Neuron (in vitro differentiated cells): ENCODE measurements at regions not wholly inside any gene's neighbourhood (a gene's known extent, or its start where the extent isn't known, plus 50 kb on each side); places are given as distances from the start of the nearest gene placed in this dataset.

Experiments used
- H2AFZ ChIP-seq: one replicate; pipeline ENCODE4 v1.6.1; 2013; ENCODE audit warnings: low read depth, mild to moderate bottlenecking, inconsistent platforms, low read length, moderate library complexity
- H3K27me3 ChIP-seq: one replicate; pipeline ENCODE4 v1.6.1; 2013; ENCODE audit warnings: low read length; ENCODE audit not compliant: insufficient read depth
- H3K36me3 ChIP-seq: one replicate; pipeline ENCODE4 v1.6.1; 2013; ENCODE audit warnings: low read length; ENCODE audit not compliant: insufficient read depth
- H3K4me1 ChIP-seq: one replicate; pipeline ENCODE4 v1.6.1; 2013; ENCODE audit warnings: low read length; ENCODE audit not compliant: insufficient read depth
- H3K4me3 ChIP-seq: 2 replicates; pipeline ENCODE4 v1.5.1; 2013; ENCODE audit warnings: mild to moderate bottlenecking, low read length, moderate library complexity
- H3K9me3 ChIP-seq: one replicate; pipeline ENCODE4 v1.6.1; 2013; ENCODE audit warnings: low read length

GRCh38 chr2:166831930-166832329 is 56.4 kb upstream of the XIRP2 start:
- H3K4me3 ChIP-seq = no peak overlapping the region
- H3K4me1 ChIP-seq = no peaks in the 10 kb centered on the region
- H2AFZ ChIP-seq = no peak overlapping the region
- H3K36me3 ChIP-seq = no peaks in the 10 kb centered on the region
- H3K9me3 ChIP-seq = no peaks in the 10 kb centered on the region
- no peaks in the 10 kb centered on the region for H3K27me3 ChIP-seq

DNA sequence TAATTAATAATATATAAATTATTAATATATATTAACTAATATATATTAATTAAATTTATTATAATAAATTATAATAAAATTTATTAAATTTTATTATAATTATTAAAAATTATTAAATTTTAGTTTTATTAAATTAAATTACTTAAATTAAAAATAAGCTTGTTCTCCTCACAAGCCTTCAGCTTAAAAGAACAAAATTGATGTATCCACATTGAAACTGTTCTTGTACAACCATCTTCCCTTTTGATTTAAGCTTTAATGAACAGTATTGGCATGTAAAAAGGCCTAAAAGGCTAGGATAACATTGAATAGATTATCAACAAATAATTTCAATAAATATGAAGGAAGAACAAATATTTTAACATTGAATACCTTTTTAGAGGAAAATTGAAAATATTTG is 62.4 kb upstream of the XIRP2 start:
- H3K27me3 ChIP-seq = no peaks in the 10 kb centered on the region
- H3K36me3 ChIP-seq = no peaks in the 10 kb centered on the region
- H3K4me3 ChIP-seq = no peak overlapping the region
- H3K4me1 ChIP-seq = no peaks in the 10 kb centered on the region
- no peak overlapping the region for H2AFZ ChIP-seq
- H3K9me3 ChIP-seq = no peaks in the 10 kb centered on the region

DNA sequence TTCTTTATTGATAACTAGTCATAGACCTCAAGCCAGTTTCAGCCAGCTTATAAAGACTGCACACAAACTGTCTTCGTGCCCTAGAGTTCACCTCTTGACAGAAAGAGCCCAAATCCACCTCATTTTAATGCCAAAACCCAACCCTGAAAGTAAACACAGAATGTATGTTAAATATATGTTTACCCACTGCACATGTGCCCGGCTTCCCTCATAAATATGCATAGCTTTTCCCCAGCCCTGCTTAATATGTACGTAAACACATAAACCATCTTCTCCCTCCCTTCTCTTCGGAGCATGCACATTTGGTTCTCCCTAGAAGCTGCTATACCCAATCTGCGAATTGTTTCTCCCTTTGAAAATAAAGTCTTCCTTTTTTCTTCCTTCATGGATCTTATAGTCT is 73.9 kb upstream of the XIRP2 start:
- no peak overlapping the region for H2AFZ ChIP-seq
- peaks cover 2% of the 10 kb centered on the region for H3K9me3 ChIP-seq
- H3K27me3 ChIP-seq = no peaks in the 10 kb centered on the region
- H3K36me3 ChIP-seq = no peaks in the 10 kb centered on the region
- no peaks in the 10 kb centered on the region for H3K4me1 ChIP-seq
- H3K4me3 ChIP-seq = no peak overlapping the region

DNA sequence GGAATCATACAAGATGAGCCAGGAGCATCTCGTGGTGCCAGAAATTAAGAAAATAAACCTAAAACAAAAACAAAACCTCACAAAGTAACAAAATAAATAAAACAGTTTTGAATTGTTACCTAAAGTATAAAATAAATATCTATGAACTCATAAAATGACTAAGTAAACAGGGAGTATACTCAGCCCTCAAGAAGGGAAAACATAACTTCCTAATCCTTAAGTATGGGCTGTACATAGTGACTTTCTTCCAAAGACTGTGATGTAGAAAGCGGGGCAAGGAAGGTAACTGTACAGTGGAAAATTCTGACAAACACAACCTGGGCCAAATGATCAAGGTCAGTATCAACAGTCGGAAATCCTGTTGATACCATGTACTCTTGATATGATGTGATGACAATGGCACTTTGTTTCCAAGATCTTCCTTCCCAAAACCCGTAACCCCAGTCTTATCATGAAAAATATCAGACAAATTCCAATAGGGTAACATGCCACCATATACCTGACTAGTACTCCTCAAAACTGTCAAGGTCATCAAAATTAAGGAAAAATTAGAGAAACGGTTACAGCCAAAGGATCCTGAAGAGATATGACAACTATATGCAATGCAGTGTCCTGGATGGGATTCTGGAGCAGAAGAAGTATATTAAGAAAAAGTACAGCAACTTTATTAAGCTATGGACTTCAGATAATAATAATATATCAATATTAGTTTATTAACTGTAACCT is 76.0 kb upstream of the XIRP2 start:
- Histone ChIP-seq H3K9me3 (peaks cover 2% of the 10 kb centered on the region), H3K27me3 (no peaks in the 10 kb centered on the region), H3K36me3 (no peaks in the 10 kb centered on the region), H2AFZ (no peak overlapping the region), H3K4me3 (no peak overlapping the region), H3K4me1 (no peaks in the 10 kb centered on the region)

DNA sequence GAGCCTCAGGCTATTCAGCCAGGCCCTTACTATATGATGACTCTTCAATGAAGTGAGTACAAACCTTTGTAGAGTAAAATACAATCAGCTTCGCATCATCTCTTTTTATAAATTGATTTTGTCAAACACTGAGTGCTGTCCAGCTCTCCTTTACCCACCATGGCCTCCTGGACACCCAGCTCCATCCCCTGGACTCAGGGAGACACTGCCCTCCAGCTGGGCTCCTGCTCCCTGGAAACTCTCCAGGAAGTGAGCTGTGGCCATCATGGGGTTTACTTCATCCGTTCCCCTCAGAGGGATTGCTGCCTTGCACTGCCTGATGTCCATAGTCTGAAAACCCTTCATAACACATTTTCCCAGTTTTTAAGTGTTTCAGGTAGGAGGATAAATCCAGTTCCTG is 82.5 kb upstream of the XIRP2 start:
- Histone ChIP-seq H2AFZ (no peak overlapping the region), H3K4me1 (peaks cover 7% of the 10 kb centered on the region), H3K27me3 (no peaks in the 10 kb centered on the region), H3K36me3 (no peaks in the 10 kb centered on the region), H3K9me3 (no peaks in the 10 kb centered on the region), H3K4me3 (no peak overlapping the region)

DNA sequence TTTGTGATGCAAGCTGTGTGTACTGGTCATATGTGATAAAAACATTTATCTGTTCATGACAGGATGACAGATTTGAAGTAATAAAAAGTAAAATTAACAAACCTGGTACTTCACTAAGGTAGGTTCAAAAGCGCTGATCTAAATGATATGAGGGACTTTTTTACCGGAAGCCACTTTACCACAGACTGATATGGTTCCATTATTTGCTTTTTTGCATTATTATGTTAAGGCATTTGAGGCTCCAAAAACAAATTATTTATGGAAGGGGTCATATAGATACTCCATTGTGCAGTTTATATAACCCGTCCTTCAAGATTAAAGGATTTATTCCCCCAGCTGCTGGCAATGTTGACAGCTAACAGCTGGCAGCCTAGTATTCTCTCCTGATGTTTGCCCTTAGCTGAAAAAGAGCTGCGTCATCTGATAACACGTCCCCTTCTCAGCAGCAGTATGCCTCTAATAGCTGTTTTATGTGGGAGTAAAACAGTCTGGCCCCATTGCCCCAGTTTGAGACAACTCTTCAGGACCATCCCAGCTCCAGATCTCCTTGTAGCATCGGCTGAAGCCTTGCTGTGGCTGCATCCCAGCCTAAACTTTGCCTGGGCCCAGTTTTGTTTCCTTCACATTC is 84.8 kb upstream of the XIRP2 start:
- Histone ChIP-seq H3K4me3 (no peak overlapping the region), H2AFZ (no peak overlapping the region), H3K36me3 (no peaks in the 10 kb centered on the region)

GRCh38 chr2:166802475-166802874 is 85.8 kb upstream of the XIRP2 start:
- Histone ChIP-seq H2AFZ (peak overlapping the region; percentile 60), H3K36me3 (no peaks in the 10 kb centered on the region), H3K4me3 (no peak overlapping the region), H3K9me3 (no peaks in the 10 kb centered on the region), H3K4me1 (peaks cover 7% of the 10 kb centered on the region), H3K27me3 (no peaks in the 10 kb centered on the region)

More for the DNA sequence above, 84.8 kb upstream of the XIRP2 start:
- H3K4me1 ChIP-seq = peaks cover 7% of the 10 kb centered on the region
- no peaks in the 10 kb centered on the region for H3K27me3 ChIP-seq
- no peaks in the 10 kb centered on the region for H3K9me3 ChIP-seq

- no peaks in the 10 kb centered on the region for H3K4me1 ChIP-seq
- H3K9me3 ChIP-seq = no peaks in the 10 kb centered on the region
- H3K4me3 ChIP-seq = no peak overlapping the region
- no peaks in the 10 kb centered on the region for H3K27me3 ChIP-seq
- H2AFZ ChIP-seq = no peak overlapping the region
- H3K36me3 ChIP-seq = no peaks in the 10 kb centered on the region
Observed at GRCh38 chr2:166792808-166793207, 95.5 kb upstream of the XIRP2 start.

DNA sequence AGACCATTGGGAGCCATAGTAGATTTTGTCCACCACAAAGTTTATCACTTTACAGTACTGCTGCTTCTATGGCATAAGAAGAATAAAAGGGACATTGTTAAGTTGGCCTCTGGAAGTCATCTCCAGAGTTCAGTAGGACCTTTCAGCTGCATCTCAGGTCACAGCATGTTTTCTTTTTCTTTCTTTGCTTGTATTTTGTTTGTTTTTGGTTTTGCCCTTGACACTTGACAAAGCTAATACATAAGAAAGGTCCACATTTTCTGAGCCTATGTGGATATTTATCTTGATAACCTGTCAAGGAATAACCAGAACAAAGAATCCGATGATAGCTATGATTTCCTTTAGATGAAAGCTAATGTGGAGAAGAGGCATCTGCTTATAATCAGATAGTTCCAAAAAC is 101.6 kb upstream of the XIRP2 start:
- H3K4me1 ChIP-seq = no peaks in the 10 kb centered on the region
- H3K9me3 ChIP-seq = no peaks in the 10 kb centered on the region
- H3K27me3 ChIP-seq = no peaks in the 10 kb centered on the region
- H2AFZ ChIP-seq = no peak overlapping the region
- no peak overlapping the region for H3K4me3 ChIP-seq
- no peaks in the 10 kb centered on the region for H3K36me3 ChIP-seq

- no peak overlapping the region for H2AFZ ChIP-seq
- no peaks in the 10 kb centered on the region for H3K9me3 ChIP-seq
- H3K36me3 ChIP-seq = no peaks in the 10 kb centered on the region
- H3K4me1 ChIP-seq = peaks cover 5% of the 10 kb centered on the region
- no peaks in the 10 kb centered on the region for H3K27me3 ChIP-seq
- H3K4me3 ChIP-seq = no peak overlapping the region
Observed at GRCh38 chr2:166784296-166784946, 103.9 kb upstream of the XIRP2 start.

GRCh38 chr2:166775176-166775575 is 113.1 kb upstream of the XIRP2 start:
- H3K9me3 ChIP-seq = no peaks in the 10 kb centered on the region
- peaks cover 12% of the 10 kb centered on the region for H3K4me1 ChIP-seq
- no peak overlapping the region for H2AFZ ChIP-seq
- H3K4me3 ChIP-seq = no peak overlapping the region
- H3K27me3 ChIP-seq = no peaks in the 10 kb centered on the region
- H3K36me3 ChIP-seq = no peaks in the 10 kb centered on the region

DNA sequence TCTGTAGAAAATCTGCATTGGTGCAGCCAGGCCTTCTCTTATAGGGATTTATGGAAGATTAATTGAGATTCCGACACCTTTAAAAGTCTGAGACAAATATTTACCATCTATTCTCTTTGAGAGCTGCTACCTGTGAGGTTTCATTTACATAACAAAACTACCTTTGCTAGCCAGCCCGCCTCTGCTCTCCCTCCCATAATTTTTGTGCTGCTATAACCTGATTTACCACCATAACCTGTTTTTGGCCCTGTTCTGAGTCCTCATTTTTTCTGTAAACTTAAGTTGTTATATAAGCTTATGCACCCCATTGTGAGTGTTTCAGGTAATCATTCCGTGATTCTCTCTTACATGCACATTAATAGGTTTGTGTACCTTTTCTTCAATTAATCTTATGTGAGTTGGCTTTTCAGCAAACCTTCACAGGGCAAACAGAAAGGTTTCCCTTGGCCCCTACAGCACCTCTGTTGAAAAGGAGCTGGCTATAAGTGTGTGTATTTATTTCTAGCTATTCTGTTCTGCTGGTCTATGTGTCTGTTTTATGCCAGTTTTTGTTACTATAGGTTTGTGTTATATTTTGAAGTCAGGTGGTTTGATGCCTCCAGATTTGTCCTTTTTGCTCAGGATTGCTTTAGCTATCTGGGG is 114.9 kb upstream of the XIRP2 start:
- Histone ChIP-seq H3K4me3 (no peak overlapping the region), H2AFZ (no peak overlapping the region), H3K36me3 (no peaks in the 10 kb centered on the region), H3K9me3 (peaks cover 2% of the 10 kb centered on the region), H3K4me1 (no peaks in the 10 kb centered on the region), H3K27me3 (no peaks in the 10 kb centered on the region)

- Histone ChIP-seq H3K27me3 (no peaks in the 10 kb centered on the region), H3K4me3 (no peak overlapping the region), H3K4me1 (peaks cover 2% of the 10 kb centered on the region), H3K9me3 (peaks cover 2% of the 10 kb centered on the region), H3K36me3 (no peaks in the 10 kb centered on the region), H2AFZ (no peak overlapping the region)
Observed at GRCh38 chr2:166768393-166769123, 119.7 kb upstream of the XIRP2 start.
